ENCODE measurements at regions not wholly inside any gene's neighbourhood (a gene's known extent, or its start where the extent isn't known, plus 50 kb on each side); places are given as distances from the start of the nearest gene placed in this dataset.

- TF ChIP-seq CTCF (IDR thresholded peaks at IDR 0.05; ENCODE audit: low read depth, low read length, missing input control), result no peak
- no peak for TF ChIP-seq TAF1 (conservative IDR thresholded peaks at IDR 0.05)
- TF ChIP-seq FOXA1 (IDR thresholded peaks at IDR 0.05), result no peak
- peak; percentile 24 to 70 for TF ChIP-seq JUND (IDR thresholded peaks at IDR 0.05)
- TF ChIP-seq MAX (IDR thresholded peaks at IDR 0.05), result peak; percentile 61
- TF ChIP-seq HNF4G (IDR thresholded peaks at IDR 0.05), result no peak
These were observed 476.4 kb downstream of the KIF4B start (continued) for GRCh38 chr5:155489949-155490348.

GRCh38 chr5:155492191-155492590, 478.6 kb downstream of the KIF4B start:
- no peaks in the 10 kb centered on the region for H3K36me3 ChIP-seq (ENCODE audit: control insufficient read depth in 4 of 4, insufficient read depth in 3 of 4, low read depth in 1 of 4, low read length in 3 of 4)
- WGBS, result 89% methylated on average over 2 of the region's 2 CpGs
- no peaks in the 10 kb centered on the region for H3K9me3 ChIP-seq (ENCODE audit: control insufficient read depth in 4 of 4, low read length in 3 of 4)
- H3K27ac ChIP-seq (ENCODE audit: low read depth in 1 of 2, low read length in 2 of 2), result no peak overlapping the region
- DNase-seq (ENCODE audit: low spot score), result no peak
- no peak overlapping the region for H3K4me3 ChIP-seq (ENCODE audit: low read depth in 1 of 3, low read length in 3 of 3)
- no peak overlapping the region for H3K9ac ChIP-seq (ENCODE audit: low read depth in 1 of 2, low read length in 2 of 2)
- H3K27me3 ChIP-seq (ENCODE audit: control insufficient read depth in 4 of 4, insufficient read depth in 4 of 4, low read length in 3 of 4), result no peaks in the 10 kb centered on the region
- TF ChIP-seq CTCF (IDR thresholded peaks at IDR 0.05; ENCODE audit: low read depth, low read length, missing input control) (no peak), TAF1 (conservative IDR thresholded peaks at IDR 0.05) (no peak), HNF4G (IDR thresholded peaks at IDR 0.05) (no peak), YY1 (IDR thresholded peaks at IDR 0.05) (no peak), RAD21 (IDR thresholded peaks at IDR 0.05) (no peak), ZBTB33 (IDR thresholded peaks at IDR 0.05) (no peak), MAX (IDR thresholded peaks at IDR 0.05) (no peak), FOXA1 (IDR thresholded peaks at IDR 0.05) (no peak), ATF3 (IDR thresholded peaks at IDR 0.05) (no peak), FOXA2 (IDR thresholded peaks at IDR 0.05) (no peak), REST (IDR thresholded peaks at IDR 0.05) (no peak), EGR1 (IDR thresholded peaks at IDR 0.05; ENCODE audit: low read depth in 2 of 2) (no peak)
- H3K4me1 ChIP-seq (ENCODE audit: control insufficient read depth in 4 of 4, insufficient read depth in 4 of 4, low read length in 3 of 4), result peaks cover 0 to 9% (median 2%) of the 10 kb centered on the region in 4 donors

Data from liver (tissue), 8 donors.